ENCODE measurements at regions not wholly inside any gene's neighbourhood (a gene's known extent, or its start where the extent isn't known, plus 50 kb on each side); places are given as distances from the start of the nearest gene placed in this dataset.
"Not testable (repeated sequence)": the region's sequence is repeated elsewhere in the genome, so short reads cannot be mapped to it uniquely, and the experiment has no call there.

GRCh38 chr4:100608651-100609050 is 90.8 kb upstream of the EMCN start:
- H2BK5ac ChIP-seq (ENCODE audit: low read length); H2BK15ac ChIP-seq (ENCODE audit: low read length); H4K91ac ChIP-seq (ENCODE audit: low read depth, low read length, poor library complexity); H2BK120ac ChIP-seq (ENCODE audit: low read depth, low read length); H3K27ac ChIP-seq (replicated peaks; ENCODE audit: low read length); H3K4me1 ChIP-seq (ENCODE audit: control insufficient read depth in 2 of 2, insufficient read depth in 1 of 2, low read depth in 1 of 2, low read length in 2 of 2); H3K36me3 ChIP-seq (replicated peaks in 1 of 2; ENCODE audit: control insufficient read depth in 2 of 2, insufficient read depth in 2 of 2, low read length in 2 of 2); DNase-seq (ENCODE audit: low spot score); H3K23ac ChIP-seq (ENCODE audit: low read depth, low read length, poor library complexity); H3K14ac ChIP-seq (ENCODE audit: low read length); H3K18ac ChIP-seq (ENCODE audit: low read length); H3K79me1 ChIP-seq (ENCODE audit: low read depth, low read length); H3K9ac ChIP-seq (ENCODE audit: low read depth, low read length, poor library complexity); H3K4me3 ChIP-seq (ENCODE audit: low read length in 2 of 2); H3K27me3 ChIP-seq (ENCODE audit: control insufficient read depth in 3 of 3, insufficient read depth in 3 of 3, low read depth in 1 of 3, low read length in 3 of 3); H3K9me3 ChIP-seq (replicated peaks in 1 of 2; ENCODE audit: control insufficient read depth in 2 of 2, insufficient read depth in 1 of 2, low read depth in 1 of 2, low read length in 2 of 2); H4K8ac ChIP-seq (ENCODE audit: low read depth, low read length); H2AFZ ChIP-seq (ENCODE audit: low read length); H2AK5ac ChIP-seq (ENCODE audit: low read depth, low read length); H3K4me2 ChIP-seq (ENCODE audit: insufficient read depth, low read length, poor library complexity, severe bottlenecking); H3K4ac ChIP-seq (ENCODE audit: low read length); H2BK12ac ChIP-seq (ENCODE audit: low read length): not testable (repeated sequence)
- WGBS, 2 donors (ENCODE audit: extremely low coverage in 2 of 2, insufficient read length in 2 of 2, insufficient replicate concordance in 1 of 2), result no CpG with 5 or more reads among the region's 19 CpGs

- no peak overlapping the region for H3K23ac ChIP-seq (ENCODE audit: low read depth, low read length, poor library complexity)
- H4K8ac ChIP-seq (ENCODE audit: low read depth, low read length), result no peak overlapping the region
- no peak overlapping the region for H2BK15ac ChIP-seq (ENCODE audit: low read length)
- no peaks in the 10 kb centered on the region for H3K79me1 ChIP-seq (ENCODE audit: low read depth, low read length)
- H2AK5ac ChIP-seq (ENCODE audit: low read depth, low read length), result no peak overlapping the region
- H4K91ac ChIP-seq (ENCODE audit: low read depth, low read length, poor library complexity), result no peak overlapping the region
- no peaks in the 10 kb centered on the region for H3K9me3 ChIP-seq (replicated peaks in 1 of 2; ENCODE audit: control insufficient read depth in 2 of 2, insufficient read depth in 1 of 2, low read depth in 1 of 2, low read length in 2 of 2)
- no peak overlapping the region for H2BK120ac ChIP-seq (ENCODE audit: low read depth, low read length)
- H3K14ac ChIP-seq (ENCODE audit: low read length), result no peak overlapping the region
- H3K18ac ChIP-seq (ENCODE audit: low read length), result no peak overlapping the region
- no peaks in the 10 kb centered on the region for H3K36me3 ChIP-seq (replicated peaks in 1 of 2; ENCODE audit: control insufficient read depth in 2 of 2, insufficient read depth in 2 of 2, low read length in 2 of 2)
- H2BK5ac ChIP-seq (ENCODE audit: low read length), result no peak overlapping the region
- H3K9ac ChIP-seq (ENCODE audit: low read depth, low read length, poor library complexity), result no peak overlapping the region
- H3K4ac ChIP-seq (ENCODE audit: low read length), result no peak overlapping the region
- no peak overlapping the region for H3K27ac ChIP-seq (replicated peaks; ENCODE audit: low read length)
- H2BK12ac ChIP-seq (ENCODE audit: low read length), result no peak overlapping the region
- H2AFZ ChIP-seq (ENCODE audit: low read length), result no peak overlapping the region
- H3K4me3 ChIP-seq (ENCODE audit: low read length in 2 of 2), result no peak overlapping the region
- DNase-seq (ENCODE audit: low spot score), result no peak
- no peak overlapping the region for H3K4me2 ChIP-seq (ENCODE audit: insufficient read depth, low read length, poor library complexity, severe bottlenecking)
- H3K4me1 ChIP-seq (ENCODE audit: control insufficient read depth in 2 of 2, insufficient read depth in 1 of 2, low read depth in 1 of 2, low read length in 2 of 2), result no peaks in the 10 kb centered on the region
- H3K27me3 ChIP-seq (ENCODE audit: control insufficient read depth in 3 of 3, insufficient read depth in 3 of 3, low read depth in 1 of 3, low read length in 3 of 3), result no peaks in the 10 kb centered on the region
- WGBS, 2 donors (ENCODE audit: extremely low coverage in 2 of 2, insufficient read length in 2 of 2, insufficient replicate concordance in 1 of 2), result no CpG with 5 or more reads among the region's 1 CpG
Measured at GRCh38 chr4:100605144-100605543, 87.3 kb upstream of the EMCN start.

GRCh38 chr4:100593935-100594334 is 76.1 kb upstream of the EMCN start:
- Histone ChIP-seq H3K9me3 (replicated peaks in 1 of 2; ENCODE audit: control insufficient read depth in 2 of 2, insufficient read depth in 1 of 2, low read depth in 1 of 2, low read length in 2 of 2) (no peaks in the 10 kb centered on the region), H2AK5ac (ENCODE audit: low read depth, low read length) (no peak overlapping the region), H3K9ac (ENCODE audit: low read depth, low read length, poor library complexity) (no peak overlapping the region), H2AFZ (ENCODE audit: low read length) (no peak overlapping the region), H3K27me3 (ENCODE audit: control insufficient read depth in 3 of 3, insufficient read depth in 3 of 3, low read depth in 1 of 3, low read length in 3 of 3) (no peaks in the 10 kb centered on the region), H3K4ac (ENCODE audit: low read length) (no peak overlapping the region), H3K4me1 (ENCODE audit: control insufficient read depth in 2 of 2, insufficient read depth in 1 of 2, low read depth in 1 of 2, low read length in 2 of 2) (no peaks in the 10 kb centered on the region), H3K79me1 (ENCODE audit: low read depth, low read length) (no peaks in the 10 kb centered on the region), H2BK120ac (ENCODE audit: low read depth, low read length) (no peak overlapping the region), H3K27ac (replicated peaks; ENCODE audit: low read length) (no peak overlapping the region), H3K4me2 (ENCODE audit: insufficient read depth, low read length, poor library complexity, severe bottlenecking) (no peak overlapping the region), H4K8ac (ENCODE audit: low read depth, low read length) (no peak overlapping the region), H2BK12ac (ENCODE audit: low read length) (no peak overlapping the region), H3K23ac (ENCODE audit: low read depth, low read length, poor library complexity) (no peak overlapping the region), H2BK5ac (ENCODE audit: low read length) (no peak overlapping the region), H3K14ac (ENCODE audit: low read length) (no peak overlapping the region), H3K4me3 (ENCODE audit: low read length in 2 of 2) (no peak overlapping the region), H3K36me3 (replicated peaks in 1 of 2; ENCODE audit: control insufficient read depth in 2 of 2, insufficient read depth in 2 of 2, low read length in 2 of 2) (no peaks in the 10 kb centered on the region), H4K91ac (ENCODE audit: low read depth, low read length, poor library complexity) (no peak overlapping the region), H3K18ac (ENCODE audit: low read length) (no peak overlapping the region), H2BK15ac (ENCODE audit: low read length) (no peak overlapping the region)
- no peak for DNase-seq (ENCODE audit: low spot score)
- WGBS, 2 donors (ENCODE audit: extremely low coverage in 2 of 2, insufficient read length in 2 of 2, insufficient replicate concordance in 1 of 2), result no CpG with 5 or more reads among the region's 2 CpGs

GRCh38 chr4:100591161-100591876 is 73.5 kb upstream of the EMCN start:
- H2BK120ac ChIP-seq (ENCODE audit: low read depth, low read length), result no peak overlapping the region
- H3K9me3 ChIP-seq (replicated peaks in 1 of 2; ENCODE audit: control insufficient read depth in 2 of 2, insufficient read depth in 1 of 2, low read depth in 1 of 2, low read length in 2 of 2), result no peaks in the 10 kb centered on the region
- no peak overlapping the region for H3K23ac ChIP-seq (ENCODE audit: low read depth, low read length, poor library complexity)
- H4K91ac ChIP-seq (ENCODE audit: low read depth, low read length, poor library complexity), result no peak overlapping the region
- H2BK5ac ChIP-seq (ENCODE audit: low read length), result no peak overlapping the region
- H2BK15ac ChIP-seq (ENCODE audit: low read length), result no peak overlapping the region
- H3K18ac ChIP-seq (ENCODE audit: low read length), result no peak overlapping the region
- no CpG with 5 or more reads among the region's 7 CpGs for WGBS, 2 donors (ENCODE audit: extremely low coverage in 2 of 2, insufficient read length in 2 of 2, insufficient replicate concordance in 1 of 2)
- H3K4me3 ChIP-seq (ENCODE audit: low read length in 2 of 2), result no peak overlapping the region
- H3K27me3 ChIP-seq (ENCODE audit: control insufficient read depth in 3 of 3, insufficient read depth in 3 of 3, low read depth in 1 of 3, low read length in 3 of 3), result no peaks in the 10 kb centered on the region
- H3K14ac ChIP-seq (ENCODE audit: low read length), result no peak overlapping the region
- H3K79me1 ChIP-seq (ENCODE audit: low read depth, low read length), result no peaks in the 10 kb centered on the region
- H3K4ac ChIP-seq (ENCODE audit: low read length), result no peak overlapping the region
- H3K4me2 ChIP-seq (ENCODE audit: insufficient read depth, low read length, poor library complexity, severe bottlenecking), result no peak overlapping the region
- H2BK12ac ChIP-seq (ENCODE audit: low read length), result no peak overlapping the region
- H4K8ac ChIP-seq (ENCODE audit: low read depth, low read length), result no peak overlapping the region
- no peaks in the 10 kb centered on the region for H3K36me3 ChIP-seq (replicated peaks in 1 of 2; ENCODE audit: control insufficient read depth in 2 of 2, insufficient read depth in 2 of 2, low read length in 2 of 2)
- no peak overlapping the region for H2AK5ac ChIP-seq (ENCODE audit: low read depth, low read length)
- no peak for DNase-seq (ENCODE audit: low spot score)
- no peak overlapping the region for H3K9ac ChIP-seq (ENCODE audit: low read depth, low read length, poor library complexity)
- no peak overlapping the region for H2AFZ ChIP-seq (ENCODE audit: low read length)
- H3K4me1 ChIP-seq (ENCODE audit: control insufficient read depth in 2 of 2, insufficient read depth in 1 of 2, low read depth in 1 of 2, low read length in 2 of 2), result no peaks in the 10 kb centered on the region
- no peak overlapping the region for H3K27ac ChIP-seq (replicated peaks; ENCODE audit: low read length)
